ENCODE measurements at regions not wholly inside any gene's neighbourhood (a gene's known extent, or its start where the extent isn't known, plus 50 kb on each side); places are given as distances from the start of the nearest gene placed in this dataset.

DNA sequence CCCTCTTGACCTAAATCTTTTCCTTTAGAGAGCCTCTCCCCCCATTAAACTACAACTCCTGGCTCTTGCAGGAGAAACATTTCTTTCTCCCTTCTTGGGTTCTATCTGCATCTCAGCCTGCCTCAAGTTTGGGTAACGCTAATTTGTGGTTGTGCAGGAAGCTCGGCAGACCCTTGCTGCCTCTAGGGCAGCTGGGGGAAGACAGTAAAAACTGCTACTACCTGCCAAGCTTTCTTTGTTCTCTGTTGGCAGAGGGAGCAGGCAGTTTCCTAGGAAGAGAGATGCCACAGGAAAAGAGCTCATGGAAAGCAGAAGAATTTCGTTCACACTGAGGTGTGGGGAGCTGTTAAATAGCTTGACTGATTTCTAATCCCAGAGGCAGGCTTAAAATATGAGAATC, 555.6 kb upstream of the IGFBP7 start:
- intact Hi-C loops (cut with micrococcal nuclease; ENCODE audit: unreplicated experiment) (no loop called here), in situ Hi-C loops (cut with HindIII; ENCODE audit: low pct_unique_long_range_greater_than_20kb, low sequenced_read_pairs) (no loop called here)
- ATAC-seq (no peak), DNase-seq (ENCODE audit: low read depth, low spot score) (no peak)
- TF ChIP-seq, protein P1, sequence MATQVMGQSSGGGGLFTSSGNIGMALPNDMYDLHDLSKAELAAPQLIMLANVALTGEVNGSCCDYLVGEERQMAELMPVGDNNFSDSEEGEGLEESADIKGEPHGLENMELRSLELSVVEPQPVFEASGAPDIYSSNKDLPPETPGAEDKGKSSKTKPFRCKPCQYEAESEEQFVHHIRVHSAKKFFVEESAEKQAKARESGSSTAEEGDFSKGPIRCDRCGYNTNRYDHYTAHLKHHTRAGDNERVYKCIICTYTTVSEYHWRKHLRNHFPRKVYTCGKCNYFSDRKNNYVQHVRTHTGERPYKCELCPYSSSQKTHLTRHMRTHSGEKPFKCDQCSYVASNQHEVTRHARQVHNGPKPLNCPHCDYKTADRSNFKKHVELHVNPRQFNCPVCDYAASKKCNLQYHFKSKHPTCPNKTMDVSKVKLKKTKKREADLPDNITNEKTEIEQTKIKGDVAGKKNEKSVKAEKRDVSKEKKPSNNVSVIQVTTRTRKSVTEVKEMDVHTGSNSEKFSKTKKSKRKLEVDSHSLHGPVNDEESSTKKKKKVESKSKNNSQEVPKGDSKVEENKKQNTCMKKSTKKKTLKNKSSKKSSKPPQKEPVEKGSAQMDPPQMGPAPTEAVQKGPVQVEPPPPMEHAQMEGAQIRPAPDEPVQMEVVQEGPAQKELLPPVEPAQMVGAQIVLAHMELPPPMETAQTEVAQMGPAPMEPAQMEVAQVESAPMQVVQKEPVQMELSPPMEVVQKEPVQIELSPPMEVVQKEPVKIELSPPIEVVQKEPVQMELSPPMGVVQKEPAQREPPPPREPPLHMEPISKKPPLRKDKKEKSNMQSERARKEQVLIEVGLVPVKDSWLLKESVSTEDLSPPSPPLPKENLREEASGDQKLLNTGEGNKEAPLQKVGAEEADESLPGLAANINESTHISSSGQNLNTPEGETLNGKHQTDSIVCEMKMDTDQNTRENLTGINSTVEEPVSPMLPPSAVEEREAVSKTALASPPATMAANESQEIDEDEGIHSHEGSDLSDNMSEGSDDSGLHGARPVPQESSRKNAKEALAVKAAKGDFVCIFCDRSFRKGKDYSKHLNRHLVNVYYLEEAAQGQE (IDR thresholded peaks at IDR 0.05; ENCODE audit: insufficient read depth in 1 of 2, low read depth in 2 of 2, low read length in 1 of 2): no peak
- TF ChIP-seq, protein P2, sequence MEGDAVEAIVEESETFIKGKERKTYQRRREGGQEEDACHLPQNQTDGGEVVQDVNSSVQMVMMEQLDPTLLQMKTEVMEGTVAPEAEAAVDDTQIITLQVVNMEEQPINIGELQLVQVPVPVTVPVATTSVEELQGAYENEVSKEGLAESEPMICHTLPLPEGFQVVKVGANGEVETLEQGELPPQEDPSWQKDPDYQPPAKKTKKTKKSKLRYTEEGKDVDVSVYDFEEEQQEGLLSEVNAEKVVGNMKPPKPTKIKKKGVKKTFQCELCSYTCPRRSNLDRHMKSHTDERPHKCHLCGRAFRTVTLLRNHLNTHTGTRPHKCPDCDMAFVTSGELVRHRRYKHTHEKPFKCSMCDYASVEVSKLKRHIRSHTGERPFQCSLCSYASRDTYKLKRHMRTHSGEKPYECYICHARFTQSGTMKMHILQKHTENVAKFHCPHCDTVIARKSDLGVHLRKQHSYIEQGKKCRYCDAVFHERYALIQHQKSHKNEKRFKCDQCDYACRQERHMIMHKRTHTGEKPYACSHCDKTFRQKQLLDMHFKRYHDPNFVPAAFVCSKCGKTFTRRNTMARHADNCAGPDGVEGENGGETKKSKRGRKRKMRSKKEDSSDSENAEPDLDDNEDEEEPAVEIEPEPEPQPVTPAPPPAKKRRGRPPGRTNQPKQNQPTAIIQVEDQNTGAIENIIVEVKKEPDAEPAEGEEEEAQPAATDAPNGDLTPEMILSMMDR (IDR thresholded peaks at IDR 0.05): no peak
- no peak for TF ChIP-seq TCF7L2 (IDR thresholded peaks at IDR 0.05; ENCODE audit: low read depth, low read length)
- no peak for TF ChIP-seq POLR2AphosphoS5 (IDR thresholded peaks at IDR 0.05; ENCODE audit: low read depth, low read length)
- TF ChIP-seq SIN3A (IDR thresholded peaks at IDR 0.05; ENCODE audit: borderline replicate concordance, insufficient read depth, low read depth, low read length): no peak
- Histone ChIP-seq H3K36me3 (ENCODE audit: control insufficient read depth, insufficient read depth, low read length) (no peaks in the 10 kb centered on the region), H3K27ac (ENCODE audit: low read length) (no peak overlapping the region), H3K27me3 (ENCODE audit: control insufficient read depth, insufficient read depth, low read length) (no peaks in the 10 kb centered on the region), H3K4me3 (ENCODE audit: low read depth in 2 of 2, low read length in 2 of 2) (no peak overlapping the region), H3K9me3 (ENCODE audit: control insufficient read depth, insufficient read depth, low read depth, low read length) (no peaks in the 10 kb centered on the region), H3K4me1 (ENCODE audit: control insufficient read depth, insufficient read depth, low read length) (no peaks in the 10 kb centered on the region)
- BruUV-seq (replicated peaks): no TSS peak
- ChIA-PET CTCF (no interaction called here), POLR2A (no interaction called here)

DNA sequence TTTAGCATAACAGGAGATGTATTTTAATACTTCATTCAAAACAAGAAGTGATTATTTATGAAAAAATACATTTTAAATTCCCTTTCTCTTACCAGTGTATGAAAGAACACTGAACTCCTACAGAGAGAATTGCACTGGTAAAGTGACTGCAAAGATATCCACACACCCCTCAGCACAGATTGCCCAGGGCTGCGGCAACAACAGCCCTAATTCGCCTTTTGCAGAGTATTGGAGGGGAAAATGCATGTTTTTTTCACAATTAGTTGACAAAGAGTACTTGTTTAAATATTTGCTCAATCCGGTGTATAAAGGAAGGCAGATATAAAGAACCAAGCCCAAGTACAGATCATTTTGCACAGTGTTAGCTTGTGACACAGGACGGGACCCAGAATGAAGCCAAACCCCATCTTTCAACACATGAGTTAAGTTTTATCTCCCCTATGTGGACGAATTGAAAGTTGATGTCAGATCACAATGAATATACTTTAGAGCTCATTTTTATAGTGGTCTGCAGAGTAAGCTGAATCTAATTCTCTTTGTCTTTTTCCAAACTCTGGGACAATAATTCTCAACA, 551.4 kb upstream of the IGFBP7 start:
- ATAC-seq: no peak
- Histone ChIP-seq H3K4me3 (ENCODE audit: low read depth in 2 of 2, low read length in 2 of 2) (no peak overlapping the region), H3K27ac (ENCODE audit: low read length) (no peak overlapping the region), H3K4me1 (ENCODE audit: control insufficient read depth, insufficient read depth, low read length) (no peaks in the 10 kb centered on the region), H3K27me3 (ENCODE audit: control insufficient read depth, insufficient read depth, low read length) (no peaks in the 10 kb centered on the region), H3K36me3 (ENCODE audit: control insufficient read depth, insufficient read depth, low read length) (no peaks in the 10 kb centered on the region), H3K9me3 (ENCODE audit: control insufficient read depth, insufficient read depth, low read depth, low read length) (no peaks in the 10 kb centered on the region)
- intact Hi-C loops (cut with micrococcal nuclease; ENCODE audit: unreplicated experiment): no loop called here
- BruUV-seq (replicated peaks): no TSS peak
- ChIA-PET CTCF (no interaction called here), POLR2A (no interaction called here)
- no peak for DNase-seq (ENCODE audit: low read depth, low spot score)
- in situ Hi-C loops (cut with HindIII; ENCODE audit: low pct_unique_long_range_greater_than_20kb, low sequenced_read_pairs): no loop called here
- TF ChIP-seq, protein P2 (IDR thresholded peaks at IDR 0.05): no peak
- TF ChIP-seq TCF7L2 (IDR thresholded peaks at IDR 0.05; ENCODE audit: low read depth, low read length) (no peak), SIN3A (IDR thresholded peaks at IDR 0.05; ENCODE audit: borderline replicate concordance, insufficient read depth, low read depth, low read length) (no peak), POLR2AphosphoS5 (IDR thresholded peaks at IDR 0.05; ENCODE audit: low read depth, low read length) (no peak)
- TF ChIP-seq, protein P1 (IDR thresholded peaks at IDR 0.05; ENCODE audit: insufficient read depth in 1 of 2, low read depth in 2 of 2, low read length in 1 of 2): no peak
